ENCODE measurements at regions not wholly inside any gene's neighbourhood (a gene's known extent, or its start where the extent isn't known, plus 50 kb on each side); places are given as distances from the start of the nearest gene placed in this dataset.

DNA sequence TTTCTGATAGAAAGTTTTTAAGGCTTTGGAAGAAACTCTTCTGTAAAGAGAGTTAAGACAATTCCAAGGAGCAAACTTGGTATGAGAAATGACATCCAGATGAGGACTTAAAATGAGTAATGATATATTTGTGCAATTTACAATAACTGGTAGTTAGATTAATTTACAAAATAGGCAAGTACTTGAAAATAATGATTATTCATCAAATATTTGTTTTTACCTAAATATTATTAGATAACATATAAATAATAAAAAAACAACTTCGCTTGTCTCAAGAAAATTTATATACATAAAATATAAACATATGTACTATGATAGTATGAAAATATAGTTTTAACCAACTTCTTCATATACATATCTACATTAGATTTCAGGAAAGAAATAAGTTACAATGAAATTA lies 478.5 kb downstream of the TRIB2 start:
- Histone ChIP-seq H3K4me1 (ENCODE audit: insufficient read depth, low read length) (no peaks in the 10 kb centered on the region), H2BK15ac (ENCODE audit: low read depth, low read length) (no peak overlapping the region), H2AK5ac (ENCODE audit: insufficient read length, low read length) (no peak overlapping the region), H2BK20ac (ENCODE audit: low read depth, low read length, poor library complexity, severe bottlenecking) (no peak overlapping the region), H4K91ac (ENCODE audit: insufficient read length, low read depth, low read length) (no peak overlapping the region), H3K9me3 (ENCODE audit: control insufficient read depth, low read depth, low read length) (no peaks in the 10 kb centered on the region), H2AFZ (ENCODE audit: low read length) (no peak overlapping the region), H3K27ac (ENCODE audit: insufficient read length, low read depth, low read length) (no peak overlapping the region), H3K23ac (ENCODE audit: insufficient read length, low read depth, low read length) (no peak overlapping the region), H3K4me2 (ENCODE audit: insufficient read depth, insufficient read length, low read length) (no peak overlapping the region), H3T11ph (ENCODE audit: low read length) (no peak overlapping the region), H4K20me1 (ENCODE audit: control insufficient read depth, insufficient read depth, insufficient read length) (no peaks in the 10 kb centered on the region), H2BK12ac (ENCODE audit: insufficient read length, low read depth, low read length) (no peak overlapping the region), H2BK120ac (ENCODE audit: low read depth, low read length, poor library complexity, severe bottlenecking) (no peak overlapping the region), H3K18ac (ENCODE audit: insufficient read length, low read depth, low read length) (no peak overlapping the region), H3K9ac (ENCODE audit: extremely low read depth, insufficient read length, low read length) (no peak overlapping the region), H3K56ac (ENCODE audit: insufficient read length, low read depth, low read length) (no peak overlapping the region), H4K8ac (replicated peaks; ENCODE audit: insufficient read length, low read depth, low read length) (no peak overlapping the region), H3K4ac (ENCODE audit: low read depth, low read length) (no peak overlapping the region), H3K23me2 (ENCODE audit: insufficient read length, low read depth, low read length, poor library complexity, severe bottlenecking) (no peaks in the 10 kb centered on the region), H3K14ac (ENCODE audit: insufficient read depth, low read length) (no peak overlapping the region), H3K27me3 (ENCODE audit: insufficient read depth, low read length) (no peaks in the 10 kb centered on the region), H2BK5ac (ENCODE audit: insufficient read length, low read length) (no peak overlapping the region), H3K79me2 (ENCODE audit: insufficient read depth, low read length) (no peaks in the 10 kb centered on the region), H3K79me1 (ENCODE audit: insufficient read depth, low read depth, low read length, poor library complexity, severe bottlenecking) (no peaks in the 10 kb centered on the region), H4K5ac (ENCODE audit: insufficient read length, low read depth, low read length) (no peak overlapping the region)
- no peak for TF ChIP-seq CTCF (conservative IDR thresholded peaks at IDR 0.05)
- no peaks in the 10 kb centered on the region for H3K36me3 Mint-ChIP-seq (ENCODE audit: insufficient read depth in 1 of 3, low read depth in 3 of 3)
- H3K9me3 Mint-ChIP-seq = no peaks in the 10 kb centered on the region
- H3K27me3 Mint-ChIP-seq (ENCODE audit: low read depth) = no peaks in the 10 kb centered on the region
- H3K4me1 Mint-ChIP-seq = no peaks in the 10 kb centered on the region
- no peak overlapping the region for H3K4me3 Mint-ChIP-seq
- WGBS (ENCODE audit: extremely low coverage, insufficient read length, low lambda C conversion rate) = no CpG with 5 or more reads among the region's 1 CpG
- no peak for DNase-seq
- no peak overlapping the region for H3K27ac Mint-ChIP-seq
